WTC11 (cell line): ENCODE measurements at regions not wholly inside any gene's neighbourhood (a gene's known extent, or its start where the extent isn't known, plus 50 kb on each side); places are given as distances from the start of the nearest gene placed in this dataset.

Experiments
- ATAC-seq: fragments of 200-7000 bp; cut with Tn5 transposase; 2 replicates; pipeline ENCODE4 v1.10.0; 2021; ENCODE audit warnings: mild to moderate bottlenecking, moderate library complexity
- CTCF ChIA-PET: fragments of 300-600 bp; sonication (Branson Sonifier 250); formaldehyde crosslinking; loops from one replicate; lab custom pipeline; 2021; ENCODE audit warnings: antibody characterized with exemption; lab: Charles Lee
- POLR2A ChIA-PET: fragments of 350-600 bp; sonication (Branson Sonifier 250); formaldehyde crosslinking; loops from one replicate; lab custom pipeline; 2021; ENCODE audit warnings: antibody characterized with exemption; lab: Charles Lee
- DNase-seq: peaks from one replicate; pipeline ENCODE4 v3.0.0; 2021; ENCODE audit warnings: low spot score
- H3K27ac Mint-ChIP-seq: 2 replicates; pipeline ENCODE4 v1.8.0; 2021; ENCODE audit warnings: mixed read lengths
- H3K27me3 Mint-ChIP-seq: 2 replicates; pipeline ENCODE4 v1.8.0; 2021; ENCODE audit warnings: low read depth, mild to moderate bottlenecking, moderate library complexity, mixed read lengths
- H3K36me3 Mint-ChIP-seq: 2 replicates; pipeline ENCODE4 v1.8.0; 2021; ENCODE audit warnings: mixed read lengths
- H3K4me1 Mint-ChIP-seq: 2 replicates; pipeline ENCODE4 v1.8.0; 2022; ENCODE audit warnings: mixed read lengths
- H3K4me3 Mint-ChIP-seq: 2 replicates; pipeline ENCODE4 v1.8.0; 2021; ENCODE audit warnings: mild to moderate bottlenecking, moderate library complexity, mixed read lengths
- H3K9me3 Mint-ChIP-seq: 2 replicates; pipeline ENCODE4 v1.8.0; 2021; ENCODE audit warnings: mixed read lengths
- ATF3 ChIP-seq: sonication (generic); formaldehyde crosslinking; conservative IDR thresholded peaks from 2 replicates; pipeline ENCODE4 v1.8.1; 2022; ENCODE audit warnings: mild to moderate bottlenecking, missing genetic modification reagents
- ATF6 ChIP-seq: sonication (generic); formaldehyde crosslinking; IDR thresholded peaks from 2 replicates; pipeline ENCODE4 v1.8.1; 2023; ENCODE audit warnings: mild to moderate bottlenecking, missing genetic modification reagents
- CBFB ChIP-seq: sonication (generic); formaldehyde crosslinking; IDR thresholded peaks from 2 replicates; pipeline ENCODE4 v1.8.1; 2022; ENCODE audit warnings: mild to moderate bottlenecking, low read depth, missing genetic modification reagents
- CTCF ChIP-seq: fragments of 200-600 bp; IDR thresholded peaks from 2 replicates; pipeline ENCODE4 v1.8.0; 2022; ENCODE audit warnings: antibody characterized with exemption
- EMX1 ChIP-seq: fragments of 250-450 bp; sonication (Bioruptor Pico); IDR thresholded peaks from 2 replicates; pipeline ENCODE4 v1.8.0; 2021; ENCODE audit warnings: mild to moderate bottlenecking
- ESRRA ChIP-seq: sonication (generic); formaldehyde crosslinking; IDR thresholded peaks from 2 replicates; pipeline ENCODE4 v1.8.1; 2022; ENCODE audit warnings: mild to moderate bottlenecking, missing genetic modification reagents, borderline replicate concordance
- FOXP4 ChIP-seq: sonication (generic); formaldehyde crosslinking; IDR thresholded peaks from 2 replicates; pipeline ENCODE4 v1.8.0; 2022; ENCODE audit warnings: mild to moderate bottlenecking, missing genetic modification reagents
- GRHL2 ChIP-seq: fragments of 250-450 bp; sonication (Bioruptor Pico); IDR thresholded peaks from 2 replicates; pipeline ENCODE4 v1.8.0; 2022; ENCODE audit warnings: mild to moderate bottlenecking, moderate library complexity; ENCODE audit not compliant: insufficient replicate concordance, severe bottlenecking
- HMGXB4 ChIP-seq: sonication (generic); formaldehyde crosslinking; IDR thresholded peaks from 2 replicates; pipeline ENCODE4 v1.8.1; 2023; ENCODE audit warnings: mild to moderate bottlenecking, moderate library complexity, missing genetic modification reagents
- KAT7 ChIP-seq: sonication (generic); formaldehyde crosslinking; IDR thresholded peaks from 2 replicates; pipeline ENCODE4 v1.8.1; 2023; ENCODE audit warnings: missing genetic modification reagents, mild to moderate bottlenecking, borderline replicate concordance
- RORB ChIP-seq: fragments of 250-450 bp; sonication (Bioruptor Pico); IDR thresholded peaks from 2 replicates; pipeline ENCODE4 v1.9.0; 2021; ENCODE audit warnings: mild to moderate bottlenecking
- SMAD4 ChIP-seq: sonication (generic); formaldehyde crosslinking; IDR thresholded peaks from 2 replicates; pipeline ENCODE4 v1.8.0; 2022; ENCODE audit warnings: mild to moderate bottlenecking, missing genetic modification reagents
- ZNF232 ChIP-seq: sonication (generic); formaldehyde crosslinking; IDR thresholded peaks from 2 replicates; pipeline ENCODE4 v1.8.0; 2022; ENCODE audit warnings: mild to moderate bottlenecking, missing genetic modification reagents
- ZNF281 ChIP-seq: sonication (generic); formaldehyde crosslinking; IDR thresholded peaks from 2 replicates; pipeline ENCODE4 v1.8.0; 2023; ENCODE audit warnings: mild to moderate bottlenecking, missing genetic modification reagents
- ZNF512 ChIP-seq: sonication (generic); formaldehyde crosslinking; IDR thresholded peaks from 2 replicates; pipeline ENCODE4 v1.8.1; 2022; ENCODE audit warnings: missing genetic modification reagents, borderline replicate concordance
- ZNF532 ChIP-seq: fragments of 250-450 bp; sonication (Bioruptor Pico); IDR thresholded peaks from 2 replicates; pipeline ENCODE4 v1.9.0; 2021; ENCODE audit warnings: mild to moderate bottlenecking, borderline replicate concordance
- ZNF671 ChIP-seq: fragments of 250-450 bp; sonication (Bioruptor Pico); IDR thresholded peaks from 2 replicates; pipeline ENCODE4 v1.8.0; 2021; ENCODE audit warnings: mild to moderate bottlenecking

GRCh38 chr9:85155352-85155751, 485.8 kb downstream of the NTRK2 start:
- ATAC-seq (no peak), DNase-seq (no peak)
- H3K36me3 Mint-ChIP-seq = no peaks in the 10 kb centered on the region
- no peaks in the 10 kb centered on the region for H3K27me3 Mint-ChIP-seq
- ChIA-PET POLR2A (no interaction called here), CTCF (interaction anchor here (1.1 kb wide), 1 partner anchor 455 kb away, joined by 3 read pairs; no protein-coding TSS in a partner anchor)
- peaks cover 19% of the 10 kb centered on the region for H3K4me1 Mint-ChIP-seq
- no peak overlapping the region for H3K27ac Mint-ChIP-seq
- H3K4me3 Mint-ChIP-seq = no peak overlapping the region
- no peak for TF ChIP-seq ZNF281 (CRISPR knock-in tag)
- TF ChIP-seq SMAD4 (CRISPR knock-in tag) = no peak
- TF ChIP-seq ESRRA (CRISPR knock-in tag) = no peak
- TF ChIP-seq KAT7 (CRISPR knock-in tag) = no peak
- no peak for TF ChIP-seq RORB (CRISPR knock-in tag)
- TF ChIP-seq ZNF512 = no peak
- no peak for TF ChIP-seq ZNF532 (CRISPR knock-in tag)
- TF ChIP-seq CBFB (CRISPR knock-in tag) = no peak
- no peak for TF ChIP-seq HMGXB4 (CRISPR knock-in tag)
- TF ChIP-seq GRHL2 = no peak
- no peak for TF ChIP-seq EMX1 (CRISPR knock-in tag)
- TF ChIP-seq ZNF671 = no peak
- TF ChIP-seq, all 79 proteins: peak for 0
- H3K9me3 Mint-ChIP-seq = no peaks in the 10 kb centered on the region

- H3K9me3 Mint-ChIP-seq = no peaks in the 10 kb centered on the region
- peaks cover 11% of the 10 kb centered on the region for H3K4me1 Mint-ChIP-seq
- no peaks in the 10 kb centered on the region for H3K36me3 Mint-ChIP-seq
- ATAC-seq = no peak
- H3K27me3 Mint-ChIP-seq = no peaks in the 10 kb centered on the region
- H3K4me3 Mint-ChIP-seq = no peak overlapping the region
- no peak for DNase-seq
- no peak overlapping the region for H3K27ac Mint-ChIP-seq
- ChIA-PET CTCF (no interaction called here), POLR2A (no interaction called here)
- no peak for TF ChIP-seq FOXP4 (CRISPR knock-in tag)
- TF ChIP-seq ATF3 = no peak
- no peak for TF ChIP-seq SMAD4 (CRISPR knock-in tag)
- no peak for TF ChIP-seq CTCF
- TF ChIP-seq ATF6 (CRISPR knock-in tag) = no peak
- TF ChIP-seq ZNF232 (CRISPR knock-in tag) = no peak
Observed at GRCh38 chr9:85151741-85152140, 482.2 kb downstream of the NTRK2 start.
